PC-3 (cell line): ENCODE measurements at regions not wholly inside any gene's neighbourhood (a gene's known extent, or its start where the extent isn't known, plus 50 kb on each side); places are given as distances from the start of the nearest gene placed in this dataset.

ENCODE experiments used
- ATAC-seq: fragments of 200-7000 bp; cut with Tn5 transposase; 2 replicates; pipeline ENCODE4 v1.9.1; 2020; ENCODE audit warnings: mild to moderate bottlenecking, moderate library complexity
- BruUV-seq: library from RNA; stranded (reverse); fragments of 400-500 nt; replicated peaks from 2 replicates; lab custom pipeline; 2021; lab: Mats Ljungman, UMichigan
- CTCF ChIA-PET: fragments of 300-600 bp; sonication (Branson Sonifier 250); formaldehyde crosslinking; loops from one replicate; lab custom pipeline; 2022; ENCODE audit warnings: antibody characterized with exemption; lab: Charles Lee
- POLR2A ChIA-PET: fragments of 300-600 bp; sonication (Branson Sonifier 250); formaldehyde crosslinking; loops from one replicate; lab custom pipeline; 2022; ENCODE audit warnings: antibody characterized with exemption; ENCODE audit not compliant: unreplicated experiment; lab: Charles Lee
- DNase-seq: peaks from one replicate; pipeline ENCODE4 v3.0.0-alpha.2; 2015
- H2AFZ ChIP-seq: fragments of 300-600 bp; sonication (generic); 2 replicates; pipeline ENCODE4 v1.6.0; 2016; ENCODE audit warnings: antibody characterized with exemption, low read length
- H3F3A ChIP-seq: fragments of 300-600 bp; sonication (generic); one replicate; pipeline ENCODE4 v1.6.0; 2017; ENCODE audit warnings: antibody characterized with exemption, low read length, control low read depth, mild to moderate bottlenecking; ENCODE audit not compliant: unreplicated experiment
- H3K27ac ChIP-seq: fragments of 300-600 bp; sonication (generic); 2 replicates; pipeline ENCODE4 v1.5.1; 2016; ENCODE audit warnings: mild to moderate bottlenecking, low read length
- H3K27me3 ChIP-seq: fragments of 300-600 bp; sonication (generic); 2 replicates; pipeline ENCODE4 v1.6.1; 2016; ENCODE audit warnings: low read length, mixed read lengths
- H3K36me3 ChIP-seq: fragments of 300-600 bp; sonication (generic); 2 replicates; pipeline ENCODE4 v1.6.1; 2016; ENCODE audit warnings: low read depth, mixed run types, low read length, mixed read lengths
- H3K4me1 ChIP-seq: fragments of 300-600 bp; sonication (generic); 2 replicates; pipeline ENCODE4 v1.5.1; 2016; ENCODE audit warnings: low read length; ENCODE audit not compliant: insufficient read depth
- H3K4me2 ChIP-seq: fragments of 300-600 bp; sonication (generic); 2 replicates; pipeline ENCODE4 v1.6.0; 2016; ENCODE audit warnings: low read length
- H3K4me3 ChIP-seq: fragments of 300-600 bp; sonication (generic); 2 replicates; pipeline ENCODE4 v1.5.1; 2016; ENCODE audit warnings: mild to moderate bottlenecking, low read length, mixed read lengths
- H3K79me2 ChIP-seq: fragments of 300-600 bp; sonication (generic); 2 replicates; pipeline ENCODE4 v1.6.1; 2017; ENCODE audit warnings: low read length, mixed read lengths
- H3K9ac ChIP-seq: fragments of 300-600 bp; sonication (generic); 2 replicates; pipeline ENCODE4 v1.6.0; 2016; ENCODE audit warnings: mild to moderate bottlenecking, low read length
- H3K9me2 ChIP-seq: fragments of 300-600 bp; sonication (generic); replicated peaks from 2 replicates; pipeline ENCODE4 v1.6.1; 2016; ENCODE audit warnings: mixed run types, low read length, mixed read lengths
- H3K9me3 ChIP-seq: fragments of 300-600 bp; sonication (generic); 2 replicates; pipeline ENCODE4 v1.6.1; 2016; ENCODE audit warnings: low read length, mixed read lengths
- H4K20me1 ChIP-seq: fragments of 300-600 bp; sonication (generic); 2 replicates; pipeline ENCODE4 v1.6.1; 2016; ENCODE audit warnings: low read length, mixed read lengths
- EZH2 ChIP-seq: fragments of 300-600 bp; sonication (generic); IDR thresholded peaks from one replicate; pipeline ENCODE4 v1.6.1; 2017; ENCODE audit warnings: antibody characterized with exemption, mild to moderate bottlenecking, low read length; ENCODE audit not compliant: unreplicated experiment
- EZH2phosphoT487 ChIP-seq: fragments of 300-600 bp; sonication (generic); IDR thresholded peaks from 2 replicates; pipeline ENCODE4 v1.6.1; 2018; ENCODE audit warnings: mild to moderate bottlenecking, antibody characterized with exemption, low read length, borderline replicate concordance
- intact Hi-C: fragments of 100-400 bp; cut with micrococcal nuclease; formaldehyde crosslinking; loops from 2 replicates; pipeline ENCODE4 v1.9.0; 2023
- TF ChIP-seq, protein P1 (sequence below): fragments of 300-600 bp; sonication (generic); conservative IDR thresholded peaks from 2 replicates; pipeline ENCODE4 v1.5.1; 2017; ENCODE audit warnings: antibody characterized with exemption, low read depth, mild to moderate bottlenecking, low read length

DNA sequence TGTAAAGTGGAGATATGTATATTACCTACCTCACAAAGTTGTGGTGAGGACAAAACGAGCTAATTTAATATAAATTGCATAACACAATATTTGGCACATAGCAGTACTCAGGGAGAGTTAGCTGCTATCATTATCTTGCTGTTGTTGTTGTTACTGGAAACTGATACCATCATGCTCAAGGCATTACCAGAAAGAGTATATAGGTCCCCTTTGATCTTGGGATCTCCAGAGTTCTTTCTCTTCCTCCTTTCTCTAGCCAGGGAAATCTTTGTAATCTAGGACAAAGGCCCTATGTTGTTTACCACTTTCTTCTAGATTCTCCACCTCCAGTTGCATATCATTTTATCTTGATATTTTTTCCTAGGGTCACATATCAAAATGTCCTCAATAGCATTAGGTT is 114.8 kb upstream of the RASA1 start:
- H3K27me3 ChIP-seq: no peaks in the 10 kb centered on the region
- no peak for DNase-seq
- ChIA-PET CTCF (no interaction called here), POLR2A (no interaction called here)
- peaks cover 12% of the 10 kb centered on the region for H3F3A ChIP-seq
- H3K79me2 ChIP-seq: no peaks in the 10 kb centered on the region
- no peak overlapping the region for H3K4me2 ChIP-seq
- H3K4me3 ChIP-seq: no peak overlapping the region
- no peaks in the 10 kb centered on the region for H3K36me3 ChIP-seq
- no peaks in the 10 kb centered on the region for H3K9me2 ChIP-seq
- no peak overlapping the region for H2AFZ ChIP-seq
- intact Hi-C loops: no loop called here
- TF ChIP-seq, protein P1, sequence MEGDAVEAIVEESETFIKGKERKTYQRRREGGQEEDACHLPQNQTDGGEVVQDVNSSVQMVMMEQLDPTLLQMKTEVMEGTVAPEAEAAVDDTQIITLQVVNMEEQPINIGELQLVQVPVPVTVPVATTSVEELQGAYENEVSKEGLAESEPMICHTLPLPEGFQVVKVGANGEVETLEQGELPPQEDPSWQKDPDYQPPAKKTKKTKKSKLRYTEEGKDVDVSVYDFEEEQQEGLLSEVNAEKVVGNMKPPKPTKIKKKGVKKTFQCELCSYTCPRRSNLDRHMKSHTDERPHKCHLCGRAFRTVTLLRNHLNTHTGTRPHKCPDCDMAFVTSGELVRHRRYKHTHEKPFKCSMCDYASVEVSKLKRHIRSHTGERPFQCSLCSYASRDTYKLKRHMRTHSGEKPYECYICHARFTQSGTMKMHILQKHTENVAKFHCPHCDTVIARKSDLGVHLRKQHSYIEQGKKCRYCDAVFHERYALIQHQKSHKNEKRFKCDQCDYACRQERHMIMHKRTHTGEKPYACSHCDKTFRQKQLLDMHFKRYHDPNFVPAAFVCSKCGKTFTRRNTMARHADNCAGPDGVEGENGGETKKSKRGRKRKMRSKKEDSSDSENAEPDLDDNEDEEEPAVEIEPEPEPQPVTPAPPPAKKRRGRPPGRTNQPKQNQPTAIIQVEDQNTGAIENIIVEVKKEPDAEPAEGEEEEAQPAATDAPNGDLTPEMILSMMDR: no peak
- TF ChIP-seq EZH2 (no peak), EZH2phosphoT487 (no peak)
- no peak for ATAC-seq
- peaks cover 35% of the 10 kb centered on the region for H3K4me1 ChIP-seq
- H3K9me3 ChIP-seq: no peaks in the 10 kb centered on the region
- BruUV-seq: no TSS peak
- no peak overlapping the region for H3K9ac ChIP-seq
- no peak overlapping the region for H3K27ac ChIP-seq
- H4K20me1 ChIP-seq: no peaks in the 10 kb centered on the region

GRCh38 chr5:87154191-87154590 is 113.5 kb upstream of the RASA1 start:
- no peaks in the 10 kb centered on the region for H3K36me3 ChIP-seq
- H3K9me2 ChIP-seq: no peaks in the 10 kb centered on the region
- intact Hi-C loops: no loop called here
- no peak for TF ChIP-seq EZH2phosphoT487
- TF ChIP-seq EZH2: no peak
- TF ChIP-seq, protein P1: no peak
- peaks cover 12% of the 10 kb centered on the region for H3F3A ChIP-seq
- H3K4me2 ChIP-seq: no peak overlapping the region
- ChIA-PET CTCF (no interaction called here), POLR2A (no interaction called here)
- no TSS peak for BruUV-seq
- H2AFZ ChIP-seq: no peak overlapping the region
- H3K4me1 ChIP-seq: peaks cover 35% of the 10 kb centered on the region
- no peaks in the 10 kb centered on the region for H3K79me2 ChIP-seq
- H3K27ac ChIP-seq: no peak overlapping the region
- H4K20me1 ChIP-seq: no peaks in the 10 kb centered on the region
- no peak overlapping the region for H3K4me3 ChIP-seq
- ATAC-seq (no peak), DNase-seq (no peak)
- no peaks in the 10 kb centered on the region for H3K9me3 ChIP-seq
- no peak overlapping the region for H3K9ac ChIP-seq
- H3K27me3 ChIP-seq: no peaks in the 10 kb centered on the region

GRCh38 chr5:87155106-87155505 is 112.6 kb upstream of the RASA1 start:
- ATAC-seq (no peak), DNase-seq (no peak)
- Histone ChIP-seq H3K9ac (no peak overlapping the region), H2AFZ (no peak overlapping the region), H4K20me1 (no peaks in the 10 kb centered on the region), H3K27ac (no peak overlapping the region), H3K36me3 (no peaks in the 10 kb centered on the region), H3K4me3 (no peak overlapping the region), H3F3A (peaks cover 12% of the 10 kb centered on the region), H3K79me2 (no peaks in the 10 kb centered on the region), H3K4me1 (peaks cover 35% of the 10 kb centered on the region), H3K27me3 (no peaks in the 10 kb centered on the region), H3K4me2 (no peak overlapping the region), H3K9me2 (no peaks in the 10 kb centered on the region), H3K9me3 (no peaks in the 10 kb centered on the region)
- ChIA-PET POLR2A (no interaction called here), CTCF (no interaction called here)
- BruUV-seq: no TSS peak
- TF ChIP-seq, protein P1: no peak
- no peak for TF ChIP-seq EZH2
- intact Hi-C loops: no loop called here
